HG03064 (cell line): ENCODE measurements at regions not wholly inside any gene's neighbourhood (a gene's known extent, or its start where the extent isn't known, plus 50 kb on each side); places are given as distances from the start of the nearest gene placed in this dataset.
"Not testable (repeated sequence)": the region's sequence is repeated elsewhere in the genome, so short reads cannot be mapped to it uniquely, and the experiment has no call there.

Source experiments
- ATAC-seq: cut with Tn5 transposase; IDR thresholded peaks from one replicate; pipeline ENCODE4 v1.9.1; 2021; ENCODE audit warnings: low read depth; ENCODE audit not compliant: unreplicated experiment

- ATAC-seq: no peak
Observed at GRCh38 chrX:137858106-137858505, 292.2 kb downstream of the ZIC3 start.

- ATAC-seq: no peak
Observed at GRCh38 chrX:137878401-137878800, 312.5 kb downstream of the ZIC3 start.

GRCh38 chrX:137882960-137883359, 317.0 kb downstream of the ZIC3 start:
- ATAC-seq: no peak

GRCh38 chrX:137884813-137885212, 318.9 kb downstream of the ZIC3 start:
- ATAC-seq: not testable (repeated sequence)

GRCh38 chrX:137891431-137891830, 325.5 kb downstream of the ZIC3 start:
- no peak for ATAC-seq

- no peak for ATAC-seq
Observed at GRCh38 chrX:137896123-137896522, 330.2 kb downstream of the ZIC3 start.

- no peak for ATAC-seq
Observed at GRCh38 chrX:137915466-137915865, 349.5 kb downstream of the ZIC3 start.

GRCh38 chrX:137916090-137916746, 350.3 kb downstream of the ZIC3 start:
- ATAC-seq: no peak

GRCh38 chrX:137926090-137926489, 360.2 kb downstream of the ZIC3 start:
- no peak for ATAC-seq

- ATAC-seq: no peak
Observed at GRCh38 chrX:137929951-137930350, 364.0 kb downstream of the ZIC3 start.

GRCh38 chrX:137930533-137930932, 364.6 kb downstream of the ZIC3 start:
- ATAC-seq: no peak

- not testable (repeated sequence) for ATAC-seq
Observed at GRCh38 chrX:137934214-137934613, 368.3 kb downstream of the ZIC3 start.

- not testable (repeated sequence) for ATAC-seq
Observed at GRCh38 chrX:137934887-137935286, 369.0 kb downstream of the ZIC3 start.

GRCh38 chrX:137945470-137945869, 379.5 kb downstream of the ZIC3 start:
- no peak for ATAC-seq

GRCh38 chrX:137969191-137969590, 403.3 kb downstream of the ZIC3 start:
- no peak for ATAC-seq

GRCh38 chrX:137982472-137983172, 416.7 kb downstream of the ZIC3 start:
- ATAC-seq: no peak

- ATAC-seq: no peak
Observed at GRCh38 chrX:137988470-137988869, 422.5 kb downstream of the ZIC3 start.

GRCh38 chrX:137998619-137999018, 432.7 kb downstream of the ZIC3 start:
- ATAC-seq: no peak

GRCh38 chrX:137999071-137999470, 433.1 kb downstream of the ZIC3 start:
- no peak for ATAC-seq

GRCh38 chrX:137999552-137999951, 433.6 kb downstream of the ZIC3 start:
- no peak for ATAC-seq

GRCh38 chrX:138001226-138001625, 435.3 kb downstream of the ZIC3 start:
- no peak for ATAC-seq

GRCh38 chrX:138006180-138006579, 440.3 kb downstream of the ZIC3 start:
- no peak for ATAC-seq
